AG09309 (cell line): ENCODE measurements at regions not wholly inside any gene's neighbourhood (a gene's known extent, or its start where the extent isn't known, plus 50 kb on each side); places are given as distances from the start of the nearest gene placed in this dataset.

Experiments
- DNase-seq: peaks from one replicate; pipeline ENCODE4 v3.0.0-alpha.2; 2010; ENCODE audit warnings: low read depth
- H3K4me3 ChIP-seq: 2 replicates; pipeline ENCODE4 v1.5.1; 2011; ENCODE audit warnings: mild to moderate bottlenecking, low read depth, low read length, moderate library complexity; ENCODE audit not compliant: control insufficient read depth
- CTCF ChIP-seq: IDR thresholded peaks from 2 replicates; pipeline ENCODE4 v1.5.1; 2011; ENCODE audit warnings: mild to moderate bottlenecking, low read depth, low read length, inconsistent platforms; ENCODE audit not compliant: insufficient read depth, control insufficient read depth; ENCODE audit errors: missing control alignments

DNA sequence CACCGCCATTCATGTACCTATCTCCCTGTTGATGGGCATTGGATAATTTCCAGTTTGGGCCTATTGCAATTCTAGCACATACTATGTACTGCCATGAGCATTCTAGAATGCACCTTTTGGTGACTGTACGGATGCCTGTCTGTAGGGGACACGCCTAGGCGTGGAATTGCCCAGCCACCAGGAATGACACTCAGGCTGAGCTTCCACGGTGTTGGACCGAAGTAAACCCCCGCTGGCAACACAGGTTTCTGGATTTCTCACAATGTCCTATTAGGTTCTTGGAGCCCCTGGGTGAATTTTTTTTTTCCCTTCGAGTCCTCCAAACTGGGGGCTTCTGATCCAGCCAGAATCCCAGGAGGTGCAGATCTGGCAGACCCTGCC is 146.6 kb downstream of the IRF8 start:
- no peak for TF ChIP-seq CTCF
- no peak overlapping the region for H3K4me3 ChIP-seq
- no peak for DNase-seq

DNA sequence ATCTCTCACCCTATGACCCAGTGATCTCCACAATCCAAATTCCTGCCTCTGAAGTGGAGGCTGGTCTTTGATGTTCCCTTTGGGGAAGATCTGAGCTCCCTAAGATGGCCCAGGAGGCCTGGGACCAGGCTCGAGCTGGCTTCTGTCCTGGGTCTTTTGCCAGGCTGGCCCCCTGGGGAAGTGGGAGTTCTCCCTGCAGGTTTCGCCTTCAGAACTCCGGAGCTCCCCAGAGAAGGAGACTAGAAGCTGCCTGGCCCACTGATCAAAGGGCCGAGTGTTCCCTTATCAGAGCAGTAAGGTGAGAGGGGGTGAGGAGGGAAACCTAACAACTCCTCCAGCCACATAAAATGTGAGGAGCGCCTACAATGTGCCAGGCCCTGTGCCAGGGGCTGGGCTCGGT is 147.1 kb downstream of the IRF8 start:
- no peak for TF ChIP-seq CTCF
- H3K4me3 ChIP-seq: no peak overlapping the region
- no peak for DNase-seq

- H3K4me3 ChIP-seq: no peak overlapping the region
- no peak for DNase-seq
- TF ChIP-seq CTCF: no peak
Measured at GRCh38 chr16:86046667-86047270, 147.8 kb downstream of the IRF8 start.

DNA sequence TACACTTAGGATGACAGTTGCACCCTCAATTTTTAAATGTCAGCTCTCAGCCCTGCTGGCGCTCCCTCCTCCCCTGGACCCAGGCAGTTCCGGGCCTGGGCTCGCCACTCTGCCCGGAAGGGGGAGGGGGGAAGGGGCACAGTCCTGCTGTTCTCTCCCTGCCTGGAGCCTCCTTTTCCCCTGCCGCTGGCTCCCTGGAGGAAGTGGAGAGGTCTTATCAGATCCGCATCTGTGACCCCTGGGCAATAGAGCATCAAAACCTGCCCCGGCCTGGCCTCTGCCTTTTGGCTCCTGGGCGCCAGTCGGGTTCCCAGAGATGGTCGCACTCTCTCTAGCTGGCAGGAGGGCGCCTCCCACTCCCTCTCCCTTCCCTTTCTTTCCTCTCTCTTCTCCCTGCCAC is 149.3 kb downstream of the IRF8 start:
- TF ChIP-seq CTCF: no peak
- DNase-seq: no peak
- H3K4me3 ChIP-seq: no peak overlapping the region

GRCh38 chr16:86048882-86049585 is 150.1 kb downstream of the IRF8 start:
- no peak overlapping the region for H3K4me3 ChIP-seq
- DNase-seq: no peak
- no peak for TF ChIP-seq CTCF

GRCh38 chr16:86049641-86050040 is 150.7 kb downstream of the IRF8 start:
- no peak overlapping the region for H3K4me3 ChIP-seq
- TF ChIP-seq CTCF: no peak
- DNase-seq: no peak
